NCI-H2107 treated with DMSO at 0.1 percent for 48 hours (cell line): ENCODE measurements at regions not wholly inside any gene's neighbourhood (a gene's known extent, or its start where the extent isn't known, plus 50 kb on each side); places are given as distances from the start of the nearest gene placed in this dataset.

ENCODE experiments used
- DNase-seq: peaks from one replicate; lab custom pipeline; 2025; ENCODE audit not compliant: unreplicated experiment; lab: John Stamatoyannopoulos, UW

GRCh38 chr1:29812408-29813135, 576.2 kb downstream of the PTPRU start:
- DNase-seq: no peak

GRCh38 chr1:29811727-29812407, 575.5 kb downstream of the PTPRU start:
- no peak for DNase-seq

- DNase-seq: no peak
Observed at GRCh38 chr1:29811247-29811646, 574.9 kb downstream of the PTPRU start.

- DNase-seq: no peak
Observed at GRCh38 chr1:29810121-29811120, 574.1 kb downstream of the PTPRU start.

GRCh38 chr1:29809446-29810120, 573.3 kb downstream of the PTPRU start:
- DNase-seq: no peak

GRCh38 chr1:29808141-29808995, 572.0 kb downstream of the PTPRU start:
- no peak for DNase-seq

- DNase-seq: no peak
Observed at GRCh38 chr1:29807689-29808088, 571.4 kb downstream of the PTPRU start.

- no peak for DNase-seq
Observed at GRCh38 chr1:29806646-29807319, 570.5 kb downstream of the PTPRU start.

GRCh38 chr1:29805896-29806160, 569.5 kb downstream of the PTPRU start:
- DNase-seq: no peak

- DNase-seq: no peak
Observed at GRCh38 chr1:29805122-29805895, 569.0 kb downstream of the PTPRU start.

GRCh38 chr1:29804181-29804899, 568.0 kb downstream of the PTPRU start:
- no peak for DNase-seq

GRCh38 chr1:29803486-29803885, 567.2 kb downstream of the PTPRU start:
- no peak for DNase-seq

GRCh38 chr1:29802181-29803068, 566.1 kb downstream of the PTPRU start:
- peak; percentile 84 for DNase-seq

- DNase-seq: peak; percentile 18
Observed at GRCh38 chr1:29801561-29801973, 565.2 kb downstream of the PTPRU start.

- no peak for DNase-seq
Observed at GRCh38 chr1:29801003-29801402, 564.7 kb downstream of the PTPRU start.

- no peak for DNase-seq
Observed at GRCh38 chr1:29800522-29800956, 564.2 kb downstream of the PTPRU start.

- DNase-seq: no peak
Observed at GRCh38 chr1:29800120-29800519, 563.8 kb downstream of the PTPRU start.
